ENCODE measurements at regions not wholly inside any gene's neighbourhood (a gene's known extent, or its start where the extent isn't known, plus 50 kb on each side); places are given as distances from the start of the nearest gene placed in this dataset.

DNA sequence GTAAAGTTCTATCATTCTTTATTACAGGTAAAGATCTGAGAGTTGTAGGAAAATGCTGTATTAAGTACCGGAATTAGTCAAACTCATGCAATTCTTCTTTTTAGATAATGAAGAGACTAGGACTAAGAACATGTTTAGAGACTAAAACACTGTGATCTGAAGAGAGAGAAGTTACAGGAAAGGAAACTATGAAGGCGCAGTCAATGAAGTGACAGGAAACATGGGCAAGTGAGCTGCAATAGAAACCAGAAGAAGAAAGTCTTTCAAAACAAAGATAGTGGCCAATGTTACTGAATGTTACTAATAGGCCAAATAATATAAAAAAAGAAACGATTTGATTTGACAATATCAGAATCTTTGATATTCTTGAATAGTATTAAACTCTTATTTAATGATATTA, 659.4 kb upstream of the RGS18 start:
- no peaks in the 10 kb centered on the region for H3K23me2 ChIP-seq (ENCODE audit: insufficient read length, low read depth, low read length, poor library complexity, severe bottlenecking)
- H3K27me3 ChIP-seq (ENCODE audit: insufficient read depth, low read length), result no peaks in the 10 kb centered on the region
- no peaks in the 10 kb centered on the region for H3K9me3 ChIP-seq (ENCODE audit: control insufficient read depth, low read depth, low read length)
- no CpG with 5 or more reads among the region's 3 CpGs for WGBS (ENCODE audit: extremely low coverage, insufficient read length, low lambda C conversion rate)
- H2AFZ ChIP-seq (ENCODE audit: low read length), result no peak overlapping the region
- no peak overlapping the region for H4K91ac ChIP-seq (ENCODE audit: insufficient read length, low read depth, low read length)
- H2BK120ac ChIP-seq (ENCODE audit: low read depth, low read length, poor library complexity, severe bottlenecking), result no peak overlapping the region
- no peak overlapping the region for H3K4me2 ChIP-seq (ENCODE audit: insufficient read depth, insufficient read length, low read length)
- no peak overlapping the region for H3K4ac ChIP-seq (ENCODE audit: low read depth, low read length)
- no peak overlapping the region for H3K18ac ChIP-seq (ENCODE audit: insufficient read length, low read depth, low read length)
- no peak overlapping the region for H3T11ph ChIP-seq (ENCODE audit: low read length)
- Mint-ChIP-seq H3K9me3 (no peaks in the 10 kb centered on the region), H3K4me3 (no peak overlapping the region), H3K36me3 (ENCODE audit: insufficient read depth in 1 of 3, low read depth in 3 of 3) (no peaks in the 10 kb centered on the region), H3K27me3 (ENCODE audit: low read depth) (no peaks in the 10 kb centered on the region), H3K27ac (no peak overlapping the region), H3K4me1 (no peaks in the 10 kb centered on the region)
- no peak overlapping the region for H3K23ac ChIP-seq (ENCODE audit: insufficient read length, low read depth, low read length)
- H3K4me1 ChIP-seq (ENCODE audit: insufficient read depth, low read length), result no peaks in the 10 kb centered on the region
- no peak overlapping the region for H3K27ac ChIP-seq (ENCODE audit: insufficient read length, low read depth, low read length)
- H2BK20ac ChIP-seq (ENCODE audit: low read depth, low read length, poor library complexity, severe bottlenecking), result no peak overlapping the region
- H2BK12ac ChIP-seq (ENCODE audit: insufficient read length, low read depth, low read length), result no peak overlapping the region
- no peak overlapping the region for H4K8ac ChIP-seq (replicated peaks; ENCODE audit: insufficient read length, low read depth, low read length)
- TF ChIP-seq, protein P1, sequence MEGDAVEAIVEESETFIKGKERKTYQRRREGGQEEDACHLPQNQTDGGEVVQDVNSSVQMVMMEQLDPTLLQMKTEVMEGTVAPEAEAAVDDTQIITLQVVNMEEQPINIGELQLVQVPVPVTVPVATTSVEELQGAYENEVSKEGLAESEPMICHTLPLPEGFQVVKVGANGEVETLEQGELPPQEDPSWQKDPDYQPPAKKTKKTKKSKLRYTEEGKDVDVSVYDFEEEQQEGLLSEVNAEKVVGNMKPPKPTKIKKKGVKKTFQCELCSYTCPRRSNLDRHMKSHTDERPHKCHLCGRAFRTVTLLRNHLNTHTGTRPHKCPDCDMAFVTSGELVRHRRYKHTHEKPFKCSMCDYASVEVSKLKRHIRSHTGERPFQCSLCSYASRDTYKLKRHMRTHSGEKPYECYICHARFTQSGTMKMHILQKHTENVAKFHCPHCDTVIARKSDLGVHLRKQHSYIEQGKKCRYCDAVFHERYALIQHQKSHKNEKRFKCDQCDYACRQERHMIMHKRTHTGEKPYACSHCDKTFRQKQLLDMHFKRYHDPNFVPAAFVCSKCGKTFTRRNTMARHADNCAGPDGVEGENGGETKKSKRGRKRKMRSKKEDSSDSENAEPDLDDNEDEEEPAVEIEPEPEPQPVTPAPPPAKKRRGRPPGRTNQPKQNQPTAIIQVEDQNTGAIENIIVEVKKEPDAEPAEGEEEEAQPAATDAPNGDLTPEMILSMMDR (conservative IDR thresholded peaks at IDR 0.05), result no peak
- no peaks in the 10 kb centered on the region for H4K20me1 ChIP-seq (ENCODE audit: control insufficient read depth, insufficient read depth, insufficient read length)
- no peak overlapping the region for H3K9ac ChIP-seq (ENCODE audit: extremely low read depth, insufficient read length, low read length)
- H4K5ac ChIP-seq (ENCODE audit: insufficient read length, low read depth, low read length), result no peak overlapping the region
- H3K14ac ChIP-seq (ENCODE audit: insufficient read depth, low read length), result no peak overlapping the region
- no peak overlapping the region for H2BK5ac ChIP-seq (ENCODE audit: insufficient read length, low read length)
- no peaks in the 10 kb centered on the region for H3K79me1 ChIP-seq (ENCODE audit: insufficient read depth, low read depth, low read length, poor library complexity, severe bottlenecking)
- H2BK15ac ChIP-seq (ENCODE audit: low read depth, low read length), result no peak overlapping the region
- no peak for DNase-seq
- no peaks in the 10 kb centered on the region for H3K79me2 ChIP-seq (ENCODE audit: insufficient read depth, low read length)
- H2AK5ac ChIP-seq (ENCODE audit: insufficient read length, low read length), result no peak overlapping the region
- no peak overlapping the region for H3K56ac ChIP-seq (ENCODE audit: insufficient read length, low read depth, low read length)
